NCI-H1436 (cell line): ENCODE measurements at regions not wholly inside any gene's neighbourhood (a gene's known extent, or its start where the extent isn't known, plus 50 kb on each side); places are given as distances from the start of the nearest gene placed in this dataset.

Experiments
- DNase-seq: peaks from one replicate; lab custom pipeline; 2025; lab: John Stamatoyannopoulos, UW

GRCh38 chr4:36719425-36719824 is 438.0 kb downstream of the DTHD1 start:
- no peak for DNase-seq

- DNase-seq, result no peak
These were observed 441.6 kb downstream of the DTHD1 start for GRCh38 chr4:36722986-36723385.

- DNase-seq, result no peak
These were observed 452.9 kb downstream of the DTHD1 start for GRCh38 chr4:36734334-36734733.

GRCh38 chr4:36737691-36738090 is 456.3 kb downstream of the DTHD1 start:
- DNase-seq, result no peak

GRCh38 chr4:36740796-36741310 is 459.4 kb downstream of the DTHD1 start:
- DNase-seq, result no peak

- DNase-seq, result no peak
These were observed 466.1 kb downstream of the DTHD1 start for GRCh38 chr4:36747277-36748129.

GRCh38 chr4:36753048-36753447 is 471.6 kb downstream of the DTHD1 start:
- DNase-seq, result no peak

- DNase-seq, result no peak
These were observed 476.3 kb downstream of the DTHD1 start for GRCh38 chr4:36757580-36758311.

GRCh38 chr4:36758312-36759178 is 477.1 kb downstream of the DTHD1 start:
- no peak for DNase-seq

GRCh38 chr4:36761607-36762006 is 480.2 kb downstream of the DTHD1 start:
- no peak for DNase-seq

- no peak for DNase-seq
These were observed 480.7 kb upstream of the NWD2 start for GRCh38 chr4:36763814-36764213.

- no peak for DNase-seq
These were observed 476.9 kb upstream of the NWD2 start for GRCh38 chr4:36767596-36767995.

- DNase-seq, result no peak
These were observed 473.0 kb upstream of the NWD2 start for GRCh38 chr4:36771411-36772153.

GRCh38 chr4:36772154-36772516 is 472.4 kb upstream of the NWD2 start:
- DNase-seq, result no peak

- no peak for DNase-seq
These were observed 471.1 kb upstream of the NWD2 start for GRCh38 chr4:36773467-36773866.

GRCh38 chr4:36775544-36775943 is 469.0 kb upstream of the NWD2 start:
- no peak for DNase-seq

- no peak for DNase-seq
These were observed 464.9 kb upstream of the NWD2 start for GRCh38 chr4:36779601-36780000.

GRCh38 chr4:36785973-36786372 is 458.6 kb upstream of the NWD2 start:
- DNase-seq, result no peak

- no peak for DNase-seq
These were observed 458.0 kb upstream of the NWD2 start for GRCh38 chr4:36786519-36786918.

GRCh38 chr4:36794716-36795115 is 449.8 kb upstream of the NWD2 start:
- DNase-seq, result no peak

GRCh38 chr4:36812149-36812548 is 432.4 kb upstream of the NWD2 start:
- DNase-seq, result no peak

- no peak for DNase-seq
These were observed 429.0 kb upstream of the NWD2 start for GRCh38 chr4:36815536-36815935.
